ENCODE measurements at regions not wholly inside any gene's neighbourhood (a gene's known extent, or its start where the extent isn't known, plus 50 kb on each side); places are given as distances from the start of the nearest gene placed in this dataset.

- Histone ChIP-seq H2AFZ (ENCODE audit: low read depth, low read length) (no peak overlapping the region), H3K4me2 (ENCODE audit: insufficient read depth, low read length) (no peak overlapping the region), H3K9me3 (ENCODE audit: insufficient read depth, low read length, severe bottlenecking) (no peaks in the 10 kb centered on the region), H3K4me3 (ENCODE audit: low read depth in 1 of 2, low read length in 2 of 2) (no peak overlapping the region), H3K36me3 (ENCODE audit: insufficient read depth, low read length) (no peaks in the 10 kb centered on the region), H3K79me2 (ENCODE audit: insufficient read depth, low read length) (no peaks in the 10 kb centered on the region), H3K27me3 (ENCODE audit: insufficient read depth, low read length, poor library complexity) (peaks cover 2% of the 10 kb centered on the region), H4K20me1 (ENCODE audit: insufficient read depth, low read length) (no peaks in the 10 kb centered on the region), H3K27ac (ENCODE audit: low read length) (no peak overlapping the region), H3K9ac (ENCODE audit: low read depth, low read length) (no peak overlapping the region), H3K4me1 (ENCODE audit: insufficient read depth, low read length) (no peaks in the 10 kb centered on the region)
- DNase-seq (no peak), ATAC-seq (ENCODE audit: insufficient read depth, low read depth) (no peak)
- TF ChIP-seq CTCF (IDR thresholded peaks at IDR 0.05; ENCODE audit: borderline replicate concordance, extremely low read depth, low read length, poor library complexity, severe bottlenecking) (no peak), EZH2 (IDR thresholded peaks at IDR 0.05; ENCODE audit: borderline replicate concordance, low read depth, low read length, severe bottlenecking) (no peak)
Observed at GRCh38 chr5:61270510-61271165, 61.4 kb upstream of the ZSWIM6 start.

- peaks cover 2% of the 10 kb centered on the region for H3K27me3 ChIP-seq (ENCODE audit: insufficient read depth, low read length, poor library complexity)
- H2AFZ ChIP-seq (ENCODE audit: low read depth, low read length) = no peak overlapping the region
- DNase-seq (no peak), ATAC-seq (ENCODE audit: insufficient read depth, low read depth) (no peak)
- no peaks in the 10 kb centered on the region for H3K9me3 ChIP-seq (ENCODE audit: insufficient read depth, low read length, severe bottlenecking)
- H3K4me1 ChIP-seq (ENCODE audit: insufficient read depth, low read length) = no peaks in the 10 kb centered on the region; the same call in 1 of the 2 replicates
- H3K4me3 ChIP-seq (ENCODE audit: low read depth in 1 of 2, low read length in 2 of 2) = no peak overlapping the region
- H3K9ac ChIP-seq (ENCODE audit: low read depth, low read length) = no peak overlapping the region
- no peak for TF ChIP-seq EZH2 (IDR thresholded peaks at IDR 0.05; ENCODE audit: borderline replicate concordance, low read depth, low read length, severe bottlenecking)
- TF ChIP-seq CTCF (IDR thresholded peaks at IDR 0.05; ENCODE audit: borderline replicate concordance, extremely low read depth, low read length, poor library complexity, severe bottlenecking) = no peak
- no peaks in the 10 kb centered on the region for H3K79me2 ChIP-seq (ENCODE audit: insufficient read depth, low read length)
- H3K4me2 ChIP-seq (ENCODE audit: insufficient read depth, low read length) = no peak overlapping the region
- no peaks in the 10 kb centered on the region for H4K20me1 ChIP-seq (ENCODE audit: insufficient read depth, low read length)
- no peaks in the 10 kb centered on the region for H3K36me3 ChIP-seq (ENCODE audit: insufficient read depth, low read length)
- no peak overlapping the region for H3K27ac ChIP-seq (ENCODE audit: low read length)
Observed at GRCh38 chr5:61272688-61273087, 59.4 kb upstream of the ZSWIM6 start.

GRCh38 chr5:61273279-61273975 is 58.6 kb upstream of the ZSWIM6 start:
- Histone ChIP-seq H3K36me3 (ENCODE audit: insufficient read depth, low read length) (no peaks in the 10 kb centered on the region), H4K20me1 (ENCODE audit: insufficient read depth, low read length) (no peaks in the 10 kb centered on the region), H3K4me1 (ENCODE audit: insufficient read depth, low read length) (no peaks in the 10 kb centered on the region; the same call in 1 of the 2 replicates), H3K4me3 (ENCODE audit: low read depth in 1 of 2, low read length in 2 of 2) (no peak overlapping the region), H3K27me3 (ENCODE audit: insufficient read depth, low read length, poor library complexity) (peaks cover 2% of the 10 kb centered on the region), H3K9me3 (ENCODE audit: insufficient read depth, low read length, severe bottlenecking) (no peaks in the 10 kb centered on the region), H2AFZ (ENCODE audit: low read depth, low read length) (no peak overlapping the region), H3K9ac (ENCODE audit: low read depth, low read length) (no peak overlapping the region), H3K4me2 (ENCODE audit: insufficient read depth, low read length) (no peak overlapping the region), H3K79me2 (ENCODE audit: insufficient read depth, low read length) (no peaks in the 10 kb centered on the region), H3K27ac (ENCODE audit: low read length) (no peak overlapping the region)
- DNase-seq (no peak), ATAC-seq (ENCODE audit: insufficient read depth, low read depth) (no peak)
- TF ChIP-seq CTCF (IDR thresholded peaks at IDR 0.05; ENCODE audit: borderline replicate concordance, extremely low read depth, low read length, poor library complexity, severe bottlenecking) (no peak), EZH2 (IDR thresholded peaks at IDR 0.05; ENCODE audit: borderline replicate concordance, low read depth, low read length, severe bottlenecking) (no peak)

Data from DND-41 (cell line).